ENCODE measurements at regions not wholly inside any gene's neighbourhood (a gene's known extent, or its start where the extent isn't known, plus 50 kb on each side); places are given as distances from the start of the nearest gene placed in this dataset.

- in situ Hi-C loops (cut with MboI), result loop anchor here (10.0 kb wide), 1 partner anchor 581 kb away; the partner anchor contains the start of gene CPOX
- Histone ChIP-seq H2AFZ (ENCODE audit: control insufficient read depth, low read depth, low read length) (no peak overlapping the region), H3K4me2 (ENCODE audit: control insufficient read depth, insufficient read depth) (no peak overlapping the region), H3K79me2 (ENCODE audit: control insufficient read depth, insufficient read depth, low read length) (no peaks in the 10 kb centered on the region), H3K36me3 (ENCODE audit: control insufficient read depth in 2 of 2, insufficient read depth in 2 of 2, low read length in 1 of 2) (no peaks in the 10 kb centered on the region), H3K4me1 (ENCODE audit: control insufficient read depth, insufficient read depth, low read length) (no peaks in the 10 kb centered on the region), H3K4me3 (no peak overlapping the region), H4K20me1 (ENCODE audit: control insufficient read depth, insufficient read depth) (no peaks in the 10 kb centered on the region), H3K27me3 (replicated peaks in 1 of 2; ENCODE audit: control insufficient read depth in 2 of 2, insufficient read depth in 2 of 2, low read length in 1 of 2) (no peaks in the 10 kb centered on the region), H3K9me3 (replicated peaks; ENCODE audit: control insufficient read depth, insufficient read depth, low read length) (no peaks in the 10 kb centered on the region), H3K27ac (ENCODE audit: control insufficient read depth, insufficient read depth) (no peak overlapping the region), H3K9ac (ENCODE audit: control insufficient read depth, insufficient read depth, low read length) (no peak overlapping the region)
- ChIA-PET POLR2A (no interaction called here), SMC1A (ENCODE audit: uncharacterized antibody, unreplicated experiment) (interaction anchor here (1.3 kb wide), 1 partner anchor 358 kb away, joined by 4 read pairs; no protein-coding TSS in a partner anchor), CTCF (interaction anchor here (0.6 to 1.0 kb wide), 4 partner anchors 9 to 358 kb away, joined by 3 to 6 read pairs (median 4); no protein-coding TSS in a partner anchor), RAD21 (ENCODE audit: unreplicated experiment) (no interaction called here)
- FAIRE-seq (no peak), DNase-seq (ENCODE audit: low read depth, low spot score) (no peak), ATAC-seq (no peak)
- TF ChIP-seq, protein P1, sequence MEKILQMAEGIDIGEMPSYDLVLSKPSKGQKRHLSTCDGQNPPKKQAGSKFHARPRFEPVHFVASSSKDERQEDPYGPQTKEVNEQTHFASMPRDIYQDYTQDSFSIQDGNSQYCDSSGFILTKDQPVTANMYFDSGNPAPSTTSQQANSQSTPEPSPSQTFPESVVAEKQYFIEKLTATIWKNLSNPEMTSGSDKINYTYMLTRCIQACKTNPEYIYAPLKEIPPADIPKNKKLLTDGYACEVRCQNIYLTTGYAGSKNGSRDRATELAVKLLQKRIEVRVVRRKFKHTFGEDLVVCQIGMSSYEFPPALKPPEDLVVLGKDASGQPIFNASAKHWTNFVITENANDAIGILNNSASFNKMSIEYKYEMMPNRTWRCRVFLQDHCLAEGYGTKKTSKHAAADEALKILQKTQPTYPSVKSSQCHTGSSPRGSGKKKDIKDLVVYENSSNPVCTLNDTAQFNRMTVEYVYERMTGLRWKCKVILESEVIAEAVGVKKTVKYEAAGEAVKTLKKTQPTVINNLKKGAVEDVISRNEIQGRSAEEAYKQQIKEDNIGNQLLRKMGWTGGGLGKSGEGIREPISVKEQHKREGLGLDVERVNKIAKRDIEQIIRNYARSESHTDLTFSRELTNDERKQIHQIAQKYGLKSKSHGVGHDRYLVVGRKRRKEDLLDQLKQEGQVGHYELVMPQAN (conservative IDR thresholded peaks at IDR 0.05), result no peak
- no peak for TF ChIP-seq PAX8 (IDR thresholded peaks at IDR 0.05)
- no peak for TF ChIP-seq ZNF687 (IDR thresholded peaks at IDR 0.05)
- no peak for TF ChIP-seq DPF2 (IDR thresholded peaks at IDR 0.05)
- TF ChIP-seq NFYA (IDR thresholded peaks at IDR 0.05; ENCODE audit: borderline replicate concordance, low read depth, low read length), result no peak
- TF ChIP-seq, protein P2, sequence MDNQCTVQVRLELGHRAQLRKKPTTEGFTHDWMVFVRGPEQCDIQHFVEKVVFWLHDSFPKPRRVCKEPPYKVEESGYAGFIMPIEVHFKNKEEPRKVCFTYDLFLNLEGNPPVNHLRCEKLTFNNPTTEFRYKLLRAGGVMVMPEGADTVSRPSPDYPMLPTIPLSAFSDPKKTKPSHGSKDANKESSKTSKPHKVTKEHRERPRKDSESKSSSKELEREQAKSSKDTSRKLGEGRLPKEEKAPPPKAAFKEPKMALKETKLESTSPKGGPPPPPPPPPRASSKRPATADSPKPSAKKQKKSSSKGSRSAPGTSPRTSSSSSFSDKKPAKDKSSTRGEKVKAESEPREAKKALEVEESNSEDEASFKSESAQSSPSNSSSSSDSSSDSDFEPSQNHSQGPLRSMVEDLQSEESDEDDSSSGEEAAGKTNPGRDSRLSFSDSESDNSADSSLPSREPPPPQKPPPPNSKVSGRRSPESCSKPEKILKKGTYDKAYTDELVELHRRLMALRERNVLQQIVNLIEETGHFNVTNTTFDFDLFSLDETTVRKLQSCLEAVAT (IDR thresholded peaks at IDR 0.05), result no peak
- TF ChIP-seq LARP7 (IDR thresholded peaks at IDR 0.05), result no peak
- intact Hi-C loops (cut with micrococcal nuclease; ENCODE audit: unreplicated experiment), result loop anchor here (10.0 kb wide), 2 partner anchors 181 to 359 kb away; no protein-coding TSS in a partner anchor
- 0% methylated on average over 4 of the region's 4 CpGs for WGBS (ENCODE audit: insufficient coverage, insufficient replicate concordance, low lambda C conversion rate, missing lambda C conversion rate)
- no TSS peak for BruUV-seq (replicated peaks)
These were observed 273.8 kb upstream of the DCBLD2 start for GRCh38 chr3:99175276-99175812.
